ENCODE measurements at regions not wholly inside any gene's neighbourhood (a gene's known extent, or its start where the extent isn't known, plus 50 kb on each side); places are given as distances from the start of the nearest gene placed in this dataset.

DNA sequence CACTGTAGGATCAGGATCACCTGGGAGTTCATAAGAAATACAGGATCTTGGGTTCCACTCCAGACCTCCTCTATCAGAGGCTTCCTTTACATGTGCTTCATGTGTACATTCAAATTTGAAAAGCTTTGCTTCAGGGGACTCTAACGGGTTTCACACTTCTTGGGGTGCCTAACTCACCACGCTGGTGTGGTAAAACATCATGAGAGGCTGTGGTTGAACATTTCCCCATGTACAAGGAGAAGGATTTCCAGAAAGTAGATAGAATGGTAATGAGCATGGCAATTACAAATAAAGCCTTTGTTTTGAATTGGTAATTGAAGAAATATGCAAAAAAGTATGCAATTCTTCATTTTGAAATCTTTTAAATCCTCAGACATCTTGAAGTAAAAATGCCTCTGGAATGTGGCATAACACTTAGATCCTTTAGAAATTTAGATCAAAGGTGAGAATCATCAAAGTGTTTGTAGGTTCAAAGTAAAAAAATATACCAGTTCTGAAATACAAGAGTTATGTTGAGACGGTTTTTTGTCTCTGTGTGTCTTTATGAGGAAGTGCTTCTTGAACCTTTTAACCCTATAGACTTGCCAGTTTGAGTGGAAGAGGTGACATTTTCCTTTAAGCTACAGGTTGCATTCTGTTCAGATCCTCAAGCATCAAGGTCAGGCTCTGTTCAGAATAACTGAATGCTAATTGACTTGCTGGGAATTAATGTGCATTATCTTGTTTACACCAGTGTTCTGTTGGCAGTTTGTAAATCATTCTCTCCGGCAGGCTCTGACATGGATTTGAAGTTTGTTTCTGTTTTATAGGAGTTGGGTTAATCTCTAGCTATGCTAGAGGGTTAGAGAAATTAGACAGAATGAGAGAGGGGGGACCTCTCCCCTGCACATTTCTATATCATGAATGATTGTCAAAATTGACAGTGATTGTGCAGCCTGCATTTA, 415.3 kb downstream of the MAN2A1 start:
- DNase-seq (ENCODE audit: low read depth in 2 of 2, low spot score in 1 of 2) = no peak

DNA sequence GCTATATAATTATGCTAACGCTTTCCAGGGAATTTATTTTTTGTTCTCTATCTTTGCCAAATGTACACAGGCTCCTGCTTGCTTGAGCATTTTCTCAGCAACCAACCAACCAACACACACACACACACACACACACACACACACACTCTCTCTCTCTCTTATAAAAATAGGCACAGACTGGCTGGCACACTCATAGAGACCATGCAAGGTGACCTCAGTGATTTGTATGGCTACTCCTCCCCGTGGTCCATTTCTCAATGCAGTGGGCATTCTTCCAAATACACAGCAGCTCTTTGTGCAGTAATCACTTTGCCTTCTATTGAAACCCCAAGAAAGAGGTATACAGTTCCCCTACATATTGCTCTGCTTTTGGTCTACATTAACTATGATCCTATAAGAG, 416.0 kb downstream of the MAN2A1 start:
- no peak for DNase-seq (ENCODE audit: low read depth in 2 of 2, low spot score in 1 of 2)

DNA sequence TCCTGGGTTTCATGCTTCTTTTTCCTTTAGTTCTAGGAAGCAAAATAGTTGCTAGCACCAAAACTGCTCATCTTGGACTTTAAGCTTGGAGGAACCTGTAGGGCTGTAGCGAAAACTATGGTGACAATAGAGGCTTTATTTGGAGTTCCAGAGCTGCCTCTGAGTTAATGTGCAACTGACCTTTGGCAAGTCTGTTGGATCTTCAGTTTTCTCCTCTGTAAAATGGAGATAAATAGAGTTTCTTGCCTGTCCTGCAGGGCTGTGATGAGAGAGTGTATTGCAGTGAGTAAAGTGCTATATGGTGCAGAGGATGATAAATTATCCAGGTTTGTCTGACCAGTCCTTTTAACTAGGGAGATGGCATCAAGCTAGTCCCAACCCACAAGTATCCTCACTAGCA, 417.0 kb downstream of the MAN2A1 start:
- no peak for DNase-seq (ENCODE audit: low read depth in 2 of 2, low spot score in 1 of 2)

- DNase-seq (ENCODE audit: low read depth in 2 of 2, low spot score in 1 of 2) = no peak
These were observed 418.8 kb downstream of the MAN2A1 start for GRCh38 chr5:110108520-110108919.

GRCh38 chr5:110109667-110110066, 419.9 kb downstream of the MAN2A1 start:
- DNase-seq (ENCODE audit: low read depth in 2 of 2, low spot score in 1 of 2) = no peak

DNA sequence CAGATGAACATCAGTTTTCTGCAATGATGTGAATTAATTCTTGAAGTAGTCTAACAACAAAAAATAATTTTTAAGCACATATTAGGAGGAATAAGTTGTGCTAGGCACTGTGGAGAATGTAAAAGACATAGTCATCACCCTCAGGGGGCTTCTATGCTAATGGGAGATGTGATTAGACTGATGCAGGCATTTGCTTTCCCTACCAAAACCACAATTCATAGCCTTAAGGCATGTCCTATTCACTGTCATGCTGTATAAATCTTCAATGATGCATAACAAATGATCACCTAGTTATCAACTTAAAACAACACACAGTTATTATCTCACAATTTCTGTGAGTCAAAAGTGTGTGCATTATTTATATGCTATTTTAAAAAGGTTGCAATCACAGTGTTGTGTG, 422.6 kb downstream of the MAN2A1 start:
- DNase-seq (ENCODE audit: low read depth in 2 of 2, low spot score in 1 of 2) = no peak

DNA sequence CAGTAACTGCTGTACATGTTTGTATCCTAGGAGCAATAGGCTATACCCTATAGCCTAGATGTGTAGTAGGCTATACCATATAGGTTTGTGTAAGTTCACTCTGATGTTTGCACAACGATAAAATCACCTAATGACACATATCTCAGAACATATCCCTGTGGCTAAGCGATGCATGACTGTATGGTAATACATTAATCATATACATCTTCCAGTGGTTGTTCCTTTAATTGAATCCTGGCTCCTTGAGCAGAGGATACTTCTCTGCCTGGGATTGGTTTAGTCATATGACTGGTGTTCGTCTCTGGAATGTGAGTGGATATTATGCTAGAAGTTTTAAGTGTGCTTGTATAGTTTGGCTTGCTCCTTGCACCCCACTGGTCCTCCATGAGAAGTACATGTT, 425.8 kb downstream of the MAN2A1 start:
- DNase-seq (ENCODE audit: low read depth in 2 of 2, low spot score in 1 of 2) = no peak

GRCh38 chr5:110116539-110116938, 426.8 kb downstream of the MAN2A1 start:
- DNase-seq (ENCODE audit: low read depth in 2 of 2, low spot score in 1 of 2) = no peak

DNA sequence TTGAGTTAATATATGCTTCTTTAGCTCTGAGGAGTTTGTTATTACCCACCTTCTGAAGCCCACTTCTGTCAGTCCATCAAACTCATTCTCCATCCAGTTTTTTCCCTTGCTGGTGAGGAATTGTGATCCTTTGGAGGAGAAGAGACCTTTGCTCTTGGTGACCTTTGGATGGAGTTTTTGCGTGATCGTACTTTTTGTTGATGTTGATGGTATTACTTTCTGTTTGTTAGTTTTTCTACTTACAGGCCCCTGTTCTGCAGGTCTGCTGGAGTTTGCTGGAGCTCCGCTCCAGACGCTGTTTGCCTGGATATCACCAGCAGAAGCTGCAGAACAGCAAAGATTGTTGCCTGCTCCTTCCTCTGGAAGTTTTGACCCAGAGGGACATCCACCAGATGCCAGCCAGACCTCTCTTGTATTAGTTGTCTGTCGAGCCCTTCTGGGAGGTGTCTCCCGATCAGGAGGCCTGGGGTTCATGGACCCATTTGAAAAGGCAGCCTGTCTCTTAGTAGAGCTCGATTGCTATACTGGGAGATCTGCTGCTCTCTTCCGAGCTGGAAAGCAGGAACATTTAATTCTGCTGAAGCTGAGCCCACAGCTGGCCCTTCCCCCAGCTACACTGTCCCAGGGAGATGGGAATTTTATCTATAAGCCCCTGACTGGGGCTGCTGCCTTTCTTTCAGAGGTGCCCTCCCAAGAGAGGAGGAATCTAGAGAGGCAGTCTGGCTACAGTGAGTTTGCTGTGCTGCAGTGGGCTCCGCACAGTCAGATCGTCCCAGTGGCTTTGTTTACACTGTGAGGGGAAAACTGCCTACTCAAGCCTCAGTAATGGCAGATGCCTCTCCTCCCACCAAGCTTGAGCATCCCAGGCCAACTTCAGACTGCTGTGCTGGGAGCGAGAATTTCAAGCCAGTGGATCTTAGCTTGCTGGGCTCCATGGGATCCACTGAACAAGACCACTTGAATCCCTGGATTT, 445.5 kb downstream of the MAN2A1 start:
- no peak for DNase-seq (ENCODE audit: low read depth in 2 of 2, low spot score in 1 of 2)

- no peak for DNase-seq (ENCODE audit: low read depth in 2 of 2, low spot score in 1 of 2)
These were observed 460.5 kb downstream of the MAN2A1 start for GRCh38 chr5:110150199-110150598.

DNA sequence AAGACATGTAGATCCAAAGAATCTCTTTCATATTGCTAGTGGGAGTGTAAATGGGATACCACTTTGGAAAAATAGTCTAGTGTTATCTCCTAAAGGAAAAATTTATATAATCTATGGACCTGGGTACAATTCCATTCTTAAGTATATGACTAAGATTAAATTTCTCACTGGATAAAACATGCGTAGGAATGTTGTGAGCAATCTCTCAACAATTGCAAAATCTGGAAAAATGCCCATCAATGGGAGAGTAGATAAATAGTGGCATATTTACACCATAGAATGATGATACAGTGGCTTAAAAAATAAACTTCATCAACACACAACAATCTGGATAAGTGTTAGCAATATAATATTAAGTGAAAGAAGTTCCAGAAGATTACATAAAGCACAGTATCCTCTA, 469.5 kb downstream of the MAN2A1 start:
- DNase-seq (ENCODE audit: low read depth in 2 of 2, low spot score in 1 of 2) = no peak

- DNase-seq (ENCODE audit: low read depth in 2 of 2, low spot score in 1 of 2) = no peak
These were observed 471.4 kb downstream of the MAN2A1 start for GRCh38 chr5:110161162-110161561.

- DNase-seq (ENCODE audit: low read depth in 2 of 2, low spot score in 1 of 2) = no peak
These were observed 475.6 kb downstream of the MAN2A1 start for GRCh38 chr5:110165366-110165765.

DNA sequence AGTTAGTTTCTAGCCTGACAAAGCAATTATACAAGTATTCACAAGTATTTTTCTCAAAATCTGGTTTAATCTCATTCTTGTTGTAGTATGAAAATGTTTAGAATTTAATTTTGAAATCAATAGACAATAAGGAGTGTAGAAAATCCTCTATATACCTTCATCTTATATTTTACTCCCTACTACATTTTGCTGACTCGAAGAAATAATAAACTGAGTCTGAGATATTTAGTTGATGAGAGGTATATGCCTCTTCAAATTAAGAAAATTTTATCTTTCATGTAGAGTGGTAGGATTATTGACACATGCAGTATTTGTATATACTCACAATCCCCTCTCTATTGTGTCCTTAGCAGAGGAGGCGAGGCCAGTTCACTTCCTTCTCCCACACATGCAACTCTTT, 477.7 kb downstream of the MAN2A1 start:
- DNase-seq (ENCODE audit: low read depth in 2 of 2, low spot score in 1 of 2) = no peak

- no peak for DNase-seq (ENCODE audit: low read depth in 2 of 2, low spot score in 1 of 2)
These were observed 479.7 kb downstream of the MAN2A1 start for GRCh38 chr5:110169461-110169860.

GRCh38 chr5:110177729-110178128, 488.0 kb downstream of the MAN2A1 start:
- no peak for DNase-seq (ENCODE audit: low read depth in 2 of 2, low spot score in 1 of 2)

DNA sequence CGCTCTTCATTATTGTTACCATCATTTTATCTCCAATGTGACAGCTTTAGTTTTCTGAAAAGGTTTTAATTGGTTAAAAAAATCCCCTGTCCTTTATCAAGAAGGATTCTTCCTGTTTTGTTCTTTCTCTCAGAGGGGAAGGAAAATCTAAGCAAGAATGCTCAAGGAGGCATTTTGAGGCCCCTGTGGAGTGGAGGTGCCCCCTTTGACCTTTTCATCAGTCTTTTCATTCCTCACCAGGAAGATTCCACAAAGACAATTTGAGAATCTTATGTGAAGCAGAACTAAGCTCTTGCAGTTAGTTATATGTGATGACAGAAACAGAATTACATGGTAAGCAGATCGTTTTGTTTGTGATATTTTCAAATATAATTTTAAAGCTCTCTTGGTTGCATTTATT, 489.6 kb downstream of the MAN2A1 start:
- no peak for DNase-seq (ENCODE audit: low read depth in 2 of 2, low spot score in 1 of 2)

DNA sequence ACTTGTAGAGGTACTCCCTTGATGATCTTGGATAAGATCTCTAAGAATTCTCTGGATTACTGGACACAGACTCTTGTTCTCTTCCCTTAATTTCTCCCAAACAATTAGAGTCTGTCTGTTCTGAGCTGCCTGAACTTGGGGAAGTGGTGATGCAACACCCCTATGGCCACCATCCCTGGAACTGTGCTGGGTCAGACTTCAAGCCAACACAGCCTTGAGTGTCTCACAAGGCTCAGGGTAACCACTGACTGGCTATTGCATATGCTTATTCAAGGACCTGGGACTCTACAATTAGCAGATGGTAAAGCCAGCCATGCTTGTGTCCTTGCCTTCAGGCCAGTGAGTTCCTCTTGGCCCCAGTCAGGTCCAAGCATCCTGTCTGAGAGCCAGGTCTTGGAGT, 504.5 kb downstream of the MAN2A1 start:
- no peak for DNase-seq (ENCODE audit: low read depth in 2 of 2, low spot score in 1 of 2)

GRCh38 chr5:110195288-110195687, 505.6 kb downstream of the MAN2A1 start:
- DNase-seq (ENCODE audit: low read depth in 2 of 2, low spot score in 1 of 2) = no peak

DNA sequence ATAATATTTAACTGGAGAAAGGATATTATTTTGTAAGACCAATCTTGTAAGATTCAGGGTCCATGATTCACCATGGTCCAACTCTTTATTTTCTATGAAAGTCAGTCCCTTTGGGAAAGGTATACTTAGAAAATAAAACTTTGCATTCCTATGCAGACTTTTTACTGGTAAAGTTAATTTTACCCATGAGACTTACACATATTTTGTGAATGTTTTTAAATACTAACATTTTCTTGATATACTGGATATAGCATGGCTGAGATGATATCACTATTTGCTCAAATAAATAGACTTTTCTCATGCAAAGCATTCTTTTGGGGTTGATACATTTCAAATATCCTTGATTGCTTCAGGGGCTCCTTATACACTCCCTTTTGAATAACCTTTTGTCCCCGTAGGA, 512.1 kb downstream of the MAN2A1 start:
- DNase-seq (ENCODE audit: low read depth in 2 of 2, low spot score in 1 of 2) = no peak

DNA sequence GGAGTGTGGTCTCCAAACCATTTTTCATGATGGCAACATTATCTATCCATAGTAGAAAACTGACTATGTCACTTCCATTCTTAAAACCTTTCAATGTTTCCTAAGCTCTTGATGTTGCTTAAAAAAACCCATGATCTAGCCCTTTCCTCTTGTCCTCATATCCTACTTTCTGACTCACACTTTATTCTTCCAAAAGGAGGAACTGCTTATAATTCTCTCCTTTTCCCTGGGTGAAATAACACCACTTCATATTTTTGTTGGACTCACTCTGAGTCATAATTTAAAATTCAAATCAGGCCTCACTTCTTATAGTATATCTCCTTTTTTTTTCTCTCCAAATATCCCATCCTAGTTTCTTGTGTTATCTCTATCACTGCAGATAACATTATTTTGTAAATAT, 513.9 kb downstream of the MAN2A1 start:
- DNase-seq (ENCODE audit: low read depth in 2 of 2, low spot score in 1 of 2) = no peak

DNA sequence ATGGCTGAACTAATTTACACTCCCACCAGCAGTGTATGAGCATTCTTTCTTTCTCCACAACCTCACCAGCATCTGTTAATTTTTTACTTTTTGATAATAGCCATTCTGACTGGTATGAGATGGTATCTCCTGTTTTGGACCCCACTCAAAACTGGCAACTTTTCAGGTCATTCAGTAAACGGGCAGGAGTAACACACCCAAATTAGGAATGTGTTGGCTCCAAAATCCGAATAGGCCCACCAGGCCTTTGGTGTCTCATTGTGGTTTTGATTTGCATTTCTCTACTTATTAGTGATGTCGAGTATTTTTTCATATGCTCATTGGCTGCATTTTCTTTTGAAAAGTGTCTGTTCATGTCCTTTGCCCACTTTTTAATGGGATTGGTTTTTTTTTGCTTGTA, 517.1 kb downstream of the TMEM232 start:
- DNase-seq (ENCODE audit: low read depth in 2 of 2, low spot score in 1 of 2) = no peak
